Stimulated activated CD4-positive, alpha-beta T cell treated with anti-CD3 and anti-CD28 coated beads, Interleukin-4, amount 100 ng/mL, for 24 hours (primary cell): ENCODE measurements at regions not wholly inside any gene's neighbourhood (a gene's known extent, or its start where the extent isn't known, plus 50 kb on each side); places are given as distances from the start of the nearest gene placed in this dataset.

ENCODE experiments used
- DNase-seq: peaks from one replicate; pipeline ENCODE4 v3.0.0-alpha.2; 2020

GRCh38 chr2:237251986-237252385 lies 162.0 kb downstream of the COL6A3 start:
- no peak for DNase-seq

GRCh38 chr2:237253046-237253702 lies 160.8 kb downstream of the COL6A3 start:
- no peak for DNase-seq

GRCh38 chr2:237254369-237254861 lies 159.5 kb downstream of the COL6A3 start:
- DNase-seq, result no peak

- DNase-seq, result no peak
Measured at GRCh38 chr2:237254911-237255578, 158.9 kb downstream of the COL6A3 start.

GRCh38 chr2:237256887-237257286 lies 157.1 kb downstream of the COL6A3 start:
- no peak for DNase-seq

GRCh38 chr2:237257471-237257951 lies 156.5 kb downstream of the COL6A3 start:
- no peak for DNase-seq

GRCh38 chr2:237258116-237258515 lies 155.8 kb downstream of the COL6A3 start:
- DNase-seq, result no peak

- DNase-seq, result no peak
Measured at GRCh38 chr2:237258615-237259014, 155.3 kb downstream of the COL6A3 start.

- no peak for DNase-seq
Measured at GRCh38 chr2:237259201-237259600, 154.8 kb downstream of the COL6A3 start.

- DNase-seq, result no peak
Measured at GRCh38 chr2:237260039-237260620, 153.8 kb downstream of the COL6A3 start.

GRCh38 chr2:237260686-237261085 lies 153.3 kb downstream of the COL6A3 start:
- DNase-seq, result no peak

GRCh38 chr2:237261327-237261726 lies 152.6 kb downstream of the COL6A3 start:
- no peak for DNase-seq

GRCh38 chr2:237262838-237263771 lies 150.9 kb downstream of the COL6A3 start:
- no peak for DNase-seq

GRCh38 chr2:237264480-237265219 lies 149.3 kb downstream of the COL6A3 start:
- DNase-seq, result no peak

GRCh38 chr2:237268004-237268708 lies 145.8 kb downstream of the COL6A3 start:
- DNase-seq, result no peak

- no peak for DNase-seq
Measured at GRCh38 chr2:237269138-237269875, 144.7 kb downstream of the COL6A3 start.

GRCh38 chr2:237270520-237270919 lies 143.4 kb downstream of the COL6A3 start:
- DNase-seq, result no peak

GRCh38 chr2:237271698-237272652 lies 142.0 kb downstream of the COL6A3 start:
- no peak for DNase-seq
